K562 (cell line): ENCODE measurements at regions not wholly inside any gene's neighbourhood (a gene's known extent, or its start where the extent isn't known, plus 50 kb on each side); places are given as distances from the start of the nearest gene placed in this dataset.

ENCODE experiments used
- ATAC-seq: fragments of 200-7000 bp; cut with Tn5 transposase; 3 replicates; pipeline ENCODE4 v1.9.1; 2020; ENCODE audit warnings: moderate library complexity
- BruUV-seq: library from RNA; stranded (reverse); fragments of 400-500 nt; replicated peaks from 2 replicates; lab custom pipeline; 2021; lab: Mats Ljungman, UMichigan
- CTCF ChIA-PET: fragments of 300-600 bp; formaldehyde crosslinking; extraction: SDS; loops from one replicate; lab custom pipeline; 2021; ENCODE audit warnings: low intra/inter-chr PET ratio; lab: Yijun Ruan, JAX
- POLR2A ChIA-PET: fragments of 300-600, 350-650 bp; sonication (Branson Sonifier 250); formaldehyde crosslinking; extraction: SDS; loops from one replicate; lab custom pipeline; 2021; ENCODE audit warnings: antibody characterized with exemption, inconsistent platforms; lab: Yijun Ruan, JAX
- DNase-seq, 4 experiments: peaks; one replicate each; pipeline versions ENCODE4 v3.0.0 to v3.0.0-alpha.2; 2011 to 2018; ENCODE audit warnings: low spot score in 3 of 4, mixed read lengths in 3 of 4; ENCODE audit errors: extremely low read depth in 1 of 4
- FAIRE-seq: peaks from 2 replicates; lab custom pipeline; 2011; peaks lifted over from hg19 to GRCh38; lab: Jason Lieb, UNC
- H2AFZ ChIP-seq: 2 replicates; pipeline ENCODE4 v1.6.0; 2011; ENCODE audit warnings: low read depth, low read length, control low read depth, inconsistent platforms
- H3K27ac ChIP-seq: fragments of 200-600 bp; 3 replicates; pipeline ENCODE4 v1.8.0; 2011; ENCODE audit warnings: low read depth, mild to moderate bottlenecking, control low read depth, inconsistent platforms, low read length, moderate library complexity, mixed read lengths; ENCODE audit errors: extremely low read depth
- H3K27me3 ChIP-seq, 2 experiments: fragments of 300-600 bp in 1 of 2; 2 replicates in 1 of 2; 3 replicates in 1 of 2; pipeline versions ENCODE4 v1.6.0 to v1.8.0; 2011; ENCODE audit warnings: inconsistent platforms in 2 of 2, low read length in 2 of 2, mild to moderate bottlenecking in 1 of 2, mixed read lengths in 1 of 2, moderate library complexity in 1 of 2; ENCODE audit not compliant: control insufficient read depth in 2 of 2, insufficient read depth in 2 of 2
- H3K36me3 ChIP-seq: fragments of 300-600 bp; 3 replicates; pipeline ENCODE4 v1.8.0; 2011; ENCODE audit warnings: mild to moderate bottlenecking, low read length, inconsistent platforms; ENCODE audit not compliant: control insufficient read depth, insufficient read depth
- H3K4me1 ChIP-seq, 2 experiments: fragments of 200-600 bp in 1 of 2; replicated peaks in 1 of 2; 2 replicates in 1 of 2; 3 replicates in 1 of 2; pipeline versions ENCODE4 v1.5.1 to v1.8.0; 2011; ENCODE audit warnings: inconsistent platforms in 2 of 2, low read length in 2 of 2, mild to moderate bottlenecking in 1 of 2, mixed read lengths in 1 of 2, moderate library complexity in 1 of 2; ENCODE audit not compliant: control insufficient read depth in 2 of 2, insufficient read depth in 2 of 2
- H3K4me2 ChIP-seq: 2 replicates; pipeline ENCODE4 v1.6.1; 2011; ENCODE audit warnings: low read length, control low read depth, inconsistent platforms, mixed read lengths; ENCODE audit not compliant: insufficient read depth
- H3K4me3 ChIP-seq: fragments of 200-600 bp; sonication (generic), shearing (Covaris generic); 2 replicates; pipeline ENCODE4 v1.5.1; 2016; ENCODE audit warnings: control low read depth, inconsistent platforms
- H3K79me2 ChIP-seq: fragments of 200-600 bp; 3 replicates; pipeline ENCODE4 v1.8.0; 2011; ENCODE audit warnings: low read length, inconsistent platforms; ENCODE audit not compliant: control insufficient read depth, insufficient read depth
- H3K9ac ChIP-seq, 2 experiments: 2 replicates each; pipeline versions ENCODE4 v1.6.0 to v1.6.1; 2011; ENCODE audit warnings: low read depth in 2 of 2, low read length in 2 of 2, control low read depth in 1 of 2, inconsistent platforms in 1 of 2, mild to moderate bottlenecking in 1 of 2, mixed read lengths in 1 of 2; ENCODE audit not compliant: insufficient read depth in 1 of 2
- H3K9me1 ChIP-seq: one replicate; pipeline ENCODE4 v1.6.0; 2011; ENCODE audit warnings: inconsistent platforms, mild to moderate bottlenecking, low read length, moderate library complexity; ENCODE audit not compliant: control insufficient read depth, insufficient read depth
- H3K9me3 ChIP-seq: replicated peaks from 2 replicates; pipeline ENCODE4 v1.5.1; 2011; ENCODE audit warnings: low read depth, low read length, inconsistent platforms; ENCODE audit not compliant: control insufficient read depth, insufficient read depth
- H4K20me1 ChIP-seq: replicated peaks from 2 replicates; pipeline ENCODE4 v1.6.1; 2011; ENCODE audit warnings: low read length, inconsistent platforms, mixed read lengths; ENCODE audit not compliant: control insufficient read depth, insufficient read depth
- EGR1 ChIP-seq: fragments of 450-650 bp; conservative IDR thresholded peaks from 2 replicates; pipeline ENCODE4 v1.6.1; 2017; ENCODE audit warnings: mild to moderate bottlenecking
- HCFC1 ChIP-seq: IDR thresholded peaks from 2 replicates; pipeline ENCODE4 v1.6.1; 2012; ENCODE audit warnings: low read depth, low read length, improper control_type of control experiment
- SIRT6 ChIP-seq: IDR thresholded peaks from one replicate; pipeline ENCODE4 v1.6.1; 2012; ENCODE audit warnings: low read depth, mild to moderate bottlenecking, control low read depth, inconsistent platforms, low read length, moderate library complexity
- SMARCC2 ChIP-seq: fragments of 450-650 bp; IDR thresholded peaks from 2 replicates; pipeline ENCODE4 v1.6.1; 2017; ENCODE audit warnings: antibody characterized with exemption, moderate library complexity, mild to moderate bottlenecking, low read depth
- ZNF121 ChIP-seq: sonication (generic); formaldehyde crosslinking; conservative IDR thresholded peaks from 2 replicates; pipeline ENCODE4 v1.8.0; 2022; ENCODE audit warnings: missing genetic modification reagents
- ZNF282 ChIP-seq: sonication (generic); formaldehyde crosslinking; IDR thresholded peaks from 2 replicates; pipeline ENCODE4 v1.8.1; 2023; ENCODE audit warnings: missing genetic modification reagents
- WGBS: fragments of 100-300 bp; shearing (Covaris generic); methylation state at CpG from one replicate; pipeline ENCODE4 v1.1.6; 2016; ENCODE audit warnings: low coverage, mixed read lengths; ENCODE audit not compliant: insufficient coverage; ENCODE audit errors: missing lambda C conversion rate; 5-methylcytosine and 5-hydroxymethylcytosine counted together
- in situ Hi-C: fragments of 300-500 bp; cut with MboI; formaldehyde crosslinking; loops from 4 replicates; pipeline ENCODE4 v1.15.0; 2018; ENCODE audit warnings: inconsistent platforms, mixed read lengths
- intact Hi-C: fragments of 100-400 bp; cut with micrococcal nuclease; formaldehyde crosslinking; loops from 2 replicates; pipeline ENCODE4 v1.14.2; 2022
- TF ChIP-seq, protein P1 (sequence below): fragments of 450-650 bp; IDR thresholded peaks from 2 replicates; pipeline ENCODE4 v1.6.1; 2016; ENCODE audit warnings: mild to moderate bottlenecking, moderate library complexity
- TF ChIP-seq, protein P2 (sequence below): sonication (generic); IDR thresholded peaks from 2 replicates; pipeline ENCODE4 v1.6.1; 2016
- TF ChIP-seq, protein P3 (sequence below): fragments of 250-450 bp; sonication (Bioruptor Pico); IDR thresholded peaks from 2 replicates; pipeline ENCODE4 v1.8.0; 2021; ENCODE audit warnings: mild to moderate bottlenecking, moderate library complexity

DNA sequence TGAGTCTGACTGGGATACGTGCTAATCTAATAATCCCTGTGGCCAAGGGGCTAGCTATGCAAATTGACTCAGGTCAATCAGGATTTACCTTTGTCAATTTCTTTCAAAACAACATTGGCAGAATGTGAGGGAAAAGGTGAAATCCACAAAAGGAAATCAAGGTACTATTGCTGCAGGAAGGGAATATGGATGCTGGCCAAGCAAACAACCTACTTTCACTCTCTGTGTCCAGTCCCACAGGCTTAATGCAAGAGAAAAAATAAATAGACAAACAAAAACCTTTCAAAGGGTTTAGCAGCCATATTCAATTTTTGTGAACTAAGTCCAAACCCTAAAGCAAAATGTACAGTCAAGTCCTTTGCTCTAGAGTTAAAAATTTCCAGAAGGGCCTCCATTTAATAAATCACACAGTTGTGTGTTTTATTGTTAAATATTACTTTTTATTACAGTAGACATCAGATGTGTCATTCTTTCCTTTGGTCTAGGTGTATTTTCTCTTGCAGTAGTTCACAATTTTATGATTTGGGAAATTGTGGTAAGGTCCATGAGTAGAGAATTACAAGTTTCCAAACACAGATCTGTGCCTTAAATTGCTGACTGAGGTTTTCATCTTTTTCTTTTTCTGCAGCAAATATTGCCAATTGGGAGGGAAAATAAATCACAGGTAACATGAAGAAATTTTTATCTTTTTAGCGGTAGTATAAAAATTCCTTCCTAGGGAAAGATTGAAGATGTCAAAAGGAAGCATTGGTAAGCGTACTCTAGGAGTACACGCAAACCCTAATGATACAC, 309.1 kb downstream of the DMAC1 start:
- ChIA-PET POLR2A (no interaction called here), CTCF (no interaction called here)
- Histone ChIP-seq H3K79me2 (no peaks in the 10 kb centered on the region), H3K9me1 (no peaks in the 10 kb centered on the region), H3K4me2 (no peak overlapping the region), H3K4me3 (no peak overlapping the region), H3K9me3 (no peaks in the 10 kb centered on the region), H4K20me1 (no peaks in the 10 kb centered on the region), H3K4me1 (no peaks in the 10 kb centered on the region), H3K27ac (no peak overlapping the region), H2AFZ (no peak overlapping the region), H3K9ac (no peak overlapping the region), H3K27me3 (no peaks in the 10 kb centered on the region), H3K36me3 (no peaks in the 10 kb centered on the region)
- no TSS peak for BruUV-seq
- in situ Hi-C loops = no loop called here
- WGBS = 0% methylated on average over 4 of the region's 4 CpGs
- FAIRE-seq = no peak
- intact Hi-C loops = no loop called here
- no peak for DNase-seq
- ATAC-seq = no peak
- TF ChIP-seq, protein P1, sequence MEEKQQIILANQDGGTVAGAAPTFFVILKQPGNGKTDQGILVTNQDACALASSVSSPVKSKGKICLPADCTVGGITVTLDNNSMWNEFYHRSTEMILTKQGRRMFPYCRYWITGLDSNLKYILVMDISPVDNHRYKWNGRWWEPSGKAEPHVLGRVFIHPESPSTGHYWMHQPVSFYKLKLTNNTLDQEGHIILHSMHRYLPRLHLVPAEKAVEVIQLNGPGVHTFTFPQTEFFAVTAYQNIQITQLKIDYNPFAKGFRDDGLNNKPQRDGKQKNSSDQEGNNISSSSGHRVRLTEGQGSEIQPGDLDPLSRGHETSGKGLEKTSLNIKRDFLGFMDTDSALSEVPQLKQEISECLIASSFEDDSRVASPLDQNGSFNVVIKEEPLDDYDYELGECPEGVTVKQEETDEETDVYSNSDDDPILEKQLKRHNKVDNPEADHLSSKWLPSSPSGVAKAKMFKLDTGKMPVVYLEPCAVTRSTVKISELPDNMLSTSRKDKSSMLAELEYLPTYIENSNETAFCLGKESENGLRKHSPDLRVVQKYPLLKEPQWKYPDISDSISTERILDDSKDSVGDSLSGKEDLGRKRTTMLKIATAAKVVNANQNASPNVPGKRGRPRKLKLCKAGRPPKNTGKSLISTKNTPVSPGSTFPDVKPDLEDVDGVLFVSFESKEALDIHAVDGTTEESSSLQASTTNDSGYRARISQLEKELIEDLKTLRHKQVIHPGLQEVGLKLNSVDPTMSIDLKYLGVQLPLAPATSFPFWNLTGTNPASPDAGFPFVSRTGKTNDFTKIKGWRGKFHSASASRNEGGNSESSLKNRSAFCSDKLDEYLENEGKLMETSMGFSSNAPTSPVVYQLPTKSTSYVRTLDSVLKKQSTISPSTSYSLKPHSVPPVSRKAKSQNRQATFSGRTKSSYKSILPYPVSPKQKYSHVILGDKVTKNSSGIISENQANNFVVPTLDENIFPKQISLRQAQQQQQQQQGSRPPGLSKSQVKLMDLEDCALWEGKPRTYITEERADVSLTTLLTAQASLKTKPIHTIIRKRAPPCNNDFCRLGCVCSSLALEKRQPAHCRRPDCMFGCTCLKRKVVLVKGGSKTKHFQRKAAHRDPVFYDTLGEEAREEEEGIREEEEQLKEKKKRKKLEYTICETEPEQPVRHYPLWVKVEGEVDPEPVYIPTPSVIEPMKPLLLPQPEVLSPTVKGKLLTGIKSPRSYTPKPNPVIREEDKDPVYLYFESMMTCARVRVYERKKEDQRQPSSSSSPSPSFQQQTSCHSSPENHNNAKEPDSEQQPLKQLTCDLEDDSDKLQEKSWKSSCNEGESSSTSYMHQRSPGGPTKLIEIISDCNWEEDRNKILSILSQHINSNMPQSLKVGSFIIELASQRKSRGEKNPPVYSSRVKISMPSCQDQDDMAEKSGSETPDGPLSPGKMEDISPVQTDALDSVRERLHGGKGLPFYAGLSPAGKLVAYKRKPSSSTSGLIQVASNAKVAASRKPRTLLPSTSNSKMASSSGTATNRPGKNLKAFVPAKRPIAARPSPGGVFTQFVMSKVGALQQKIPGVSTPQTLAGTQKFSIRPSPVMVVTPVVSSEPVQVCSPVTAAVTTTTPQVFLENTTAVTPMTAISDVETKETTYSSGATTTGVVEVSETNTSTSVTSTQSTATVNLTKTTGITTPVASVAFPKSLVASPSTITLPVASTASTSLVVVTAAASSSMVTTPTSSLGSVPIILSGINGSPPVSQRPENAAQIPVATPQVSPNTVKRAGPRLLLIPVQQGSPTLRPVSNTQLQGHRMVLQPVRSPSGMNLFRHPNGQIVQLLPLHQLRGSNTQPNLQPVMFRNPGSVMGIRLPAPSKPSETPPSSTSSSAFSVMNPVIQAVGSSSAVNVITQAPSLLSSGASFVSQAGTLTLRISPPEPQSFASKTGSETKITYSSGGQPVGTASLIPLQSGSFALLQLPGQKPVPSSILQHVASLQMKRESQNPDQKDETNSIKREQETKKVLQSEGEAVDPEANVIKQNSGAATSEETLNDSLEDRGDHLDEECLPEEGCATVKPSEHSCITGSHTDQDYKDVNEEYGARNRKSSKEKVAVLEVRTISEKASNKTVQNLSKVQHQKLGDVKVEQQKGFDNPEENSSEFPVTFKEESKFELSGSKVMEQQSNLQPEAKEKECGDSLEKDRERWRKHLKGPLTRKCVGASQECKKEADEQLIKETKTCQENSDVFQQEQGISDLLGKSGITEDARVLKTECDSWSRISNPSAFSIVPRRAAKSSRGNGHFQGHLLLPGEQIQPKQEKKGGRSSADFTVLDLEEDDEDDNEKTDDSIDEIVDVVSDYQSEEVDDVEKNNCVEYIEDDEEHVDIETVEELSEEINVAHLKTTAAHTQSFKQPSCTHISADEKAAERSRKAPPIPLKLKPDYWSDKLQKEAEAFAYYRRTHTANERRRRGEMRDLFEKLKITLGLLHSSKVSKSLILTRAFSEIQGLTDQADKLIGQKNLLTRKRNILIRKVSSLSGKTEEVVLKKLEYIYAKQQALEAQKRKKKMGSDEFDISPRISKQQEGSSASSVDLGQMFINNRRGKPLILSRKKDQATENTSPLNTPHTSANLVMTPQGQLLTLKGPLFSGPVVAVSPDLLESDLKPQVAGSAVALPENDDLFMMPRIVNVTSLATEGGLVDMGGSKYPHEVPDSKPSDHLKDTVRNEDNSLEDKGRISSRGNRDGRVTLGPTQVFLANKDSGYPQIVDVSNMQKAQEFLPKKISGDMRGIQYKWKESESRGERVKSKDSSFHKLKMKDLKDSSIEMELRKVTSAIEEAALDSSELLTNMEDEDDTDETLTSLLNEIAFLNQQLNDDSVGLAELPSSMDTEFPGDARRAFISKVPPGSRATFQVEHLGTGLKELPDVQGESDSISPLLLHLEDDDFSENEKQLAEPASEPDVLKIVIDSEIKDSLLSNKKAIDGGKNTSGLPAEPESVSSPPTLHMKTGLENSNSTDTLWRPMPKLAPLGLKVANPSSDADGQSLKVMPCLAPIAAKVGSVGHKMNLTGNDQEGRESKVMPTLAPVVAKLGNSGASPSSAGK = no peak
- TF ChIP-seq SMARCC2 = no peak
- no peak for TF ChIP-seq ZNF282 (CRISPR knock-in tag)
- no peak for TF ChIP-seq SIRT6
- TF ChIP-seq, protein P2, sequence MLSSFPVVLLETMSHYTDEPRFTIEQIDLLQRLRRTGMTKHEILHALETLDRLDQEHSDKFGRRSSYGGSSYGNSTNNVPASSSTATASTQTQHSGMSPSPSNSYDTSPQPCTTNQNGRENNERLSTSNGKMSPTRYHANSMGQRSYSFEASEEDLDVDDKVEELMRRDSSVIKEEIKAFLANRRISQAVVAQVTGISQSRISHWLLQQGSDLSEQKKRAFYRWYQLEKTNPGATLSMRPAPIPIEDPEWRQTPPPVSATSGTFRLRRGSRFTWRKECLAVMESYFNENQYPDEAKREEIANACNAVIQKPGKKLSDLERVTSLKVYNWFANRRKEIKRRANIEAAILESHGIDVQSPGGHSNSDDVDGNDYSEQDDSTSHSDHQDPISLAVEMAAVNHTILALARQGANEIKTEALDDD = no peak
- no peak for TF ChIP-seq HCFC1
- TF ChIP-seq EGR1 = no peak
- TF ChIP-seq, protein P3, sequence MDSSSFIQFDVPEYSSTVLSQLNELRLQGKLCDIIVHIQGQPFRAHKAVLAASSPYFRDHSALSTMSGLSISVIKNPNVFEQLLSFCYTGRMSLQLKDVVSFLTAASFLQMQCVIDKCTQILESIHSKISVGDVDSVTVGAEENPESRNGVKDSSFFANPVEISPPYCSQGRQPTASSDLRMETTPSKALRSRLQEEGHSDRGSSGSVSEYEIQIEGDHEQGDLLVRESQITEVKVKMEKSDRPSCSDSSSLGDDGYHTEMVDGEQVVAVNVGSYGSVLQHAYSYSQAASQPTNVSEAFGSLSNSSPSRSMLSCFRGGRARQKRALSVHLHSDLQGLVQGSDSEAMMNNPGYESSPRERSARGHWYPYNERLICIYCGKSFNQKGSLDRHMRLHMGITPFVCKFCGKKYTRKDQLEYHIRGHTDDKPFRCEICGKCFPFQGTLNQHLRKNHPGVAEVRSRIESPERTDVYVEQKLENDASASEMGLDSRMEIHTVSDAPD (CRISPR knock-in tag) = no peak
- no peak for TF ChIP-seq ZNF121 (CRISPR knock-in tag)
